Esophagus squamous epithelium (tissue), 5 donors: ENCODE measurements at regions not wholly inside any gene's neighbourhood (a gene's known extent, or its start where the extent isn't known, plus 50 kb on each side); places are given as distances from the start of the nearest gene placed in this dataset.

ENCODE experiments used
- DNase-seq: peaks from one replicate; lab custom pipeline; 2025; lab: John Stamatoyannopoulos, UW
- H3K27ac ChIP-seq, 4 donors: fragments of 200-600 bp; sonication (generic); one replicate each; pipeline ENCODE4 v1.5.1; 2016 to 2019; ENCODE audit warnings: mild to moderate bottlenecking in 1 of 4
- H3K27me3 ChIP-seq, 4 donors: fragments of 200-600 bp; sonication (generic); 1 replicate in 3 of 4; 2 replicates in 1 of 4; pipeline versions ENCODE4 v1.5.1 to v1.6.0; 2017 to 2021; ENCODE audit warnings: antibody characterized with exemption in 1 of 4
- H3K36me3 ChIP-seq, 3 donors: fragments of 200-600 bp; sonication (generic); one replicate each; pipeline ENCODE4 v1.5.1; 2016 to 2019
- H3K4me1 ChIP-seq, 3 donors: fragments of 200-600 bp; sonication (generic); one replicate each; pipeline ENCODE4 v1.5.1; 2017 to 2019
- H3K4me3 ChIP-seq, 4 donors: fragments of 200-600 bp; sonication (generic); 1 replicate in 3 of 4; 2 replicates in 1 of 4; pipeline ENCODE4 v1.5.1; 2016 to 2019; ENCODE audit warnings: mild to moderate bottlenecking in 2 of 4, moderate library complexity in 1 of 4
- H3K9me3 ChIP-seq, 3 donors: fragments of 200-600 bp; sonication (generic); one replicate each; pipeline ENCODE4 v1.5.1; 2016 to 2019
- POLR2A ChIP-seq, 4 donors: fragments of 450-650 bp; IDR thresholded peaks; one replicate each; pipeline ENCODE4 v1.6.1; 2017; ENCODE audit warnings: antibody characterized with exemption in 4 of 4, mild to moderate bottlenecking in 4 of 4, moderate library complexity in 3 of 4
- WGBS, 2 donors: methylation state at CpG; one replicate each; pipeline ENCODE4 v1.1.5; 2018; 5-methylcytosine and 5-hydroxymethylcytosine counted together
- intact Hi-C: fragments of 100-400 bp; cut with DNase I; formaldehyde crosslinking; loops from one replicate; pipeline ENCODE4 v1.15.0; 2022
- TF ChIP-seq, protein P1 (sequence below), 6 experiments: fragments of 450-650 bp in 4 of 6; fragments of 200-600 bp in 2 of 6; sonication (generic) in 2 of 6; IDR thresholded peaks; one replicate each; pipeline ENCODE4 v1.5.1; 2016 to 2019; ENCODE audit warnings: antibody characterized with exemption in 6 of 6, mild to moderate bottlenecking in 4 of 6, moderate library complexity in 4 of 6
- donor health status: DM: yes; HTN: yes; CAD: no.

GRCh38 chr13:22128441-22129408 is 457.9 kb downstream of the FGF9 start:
- TF ChIP-seq, protein P1, sequence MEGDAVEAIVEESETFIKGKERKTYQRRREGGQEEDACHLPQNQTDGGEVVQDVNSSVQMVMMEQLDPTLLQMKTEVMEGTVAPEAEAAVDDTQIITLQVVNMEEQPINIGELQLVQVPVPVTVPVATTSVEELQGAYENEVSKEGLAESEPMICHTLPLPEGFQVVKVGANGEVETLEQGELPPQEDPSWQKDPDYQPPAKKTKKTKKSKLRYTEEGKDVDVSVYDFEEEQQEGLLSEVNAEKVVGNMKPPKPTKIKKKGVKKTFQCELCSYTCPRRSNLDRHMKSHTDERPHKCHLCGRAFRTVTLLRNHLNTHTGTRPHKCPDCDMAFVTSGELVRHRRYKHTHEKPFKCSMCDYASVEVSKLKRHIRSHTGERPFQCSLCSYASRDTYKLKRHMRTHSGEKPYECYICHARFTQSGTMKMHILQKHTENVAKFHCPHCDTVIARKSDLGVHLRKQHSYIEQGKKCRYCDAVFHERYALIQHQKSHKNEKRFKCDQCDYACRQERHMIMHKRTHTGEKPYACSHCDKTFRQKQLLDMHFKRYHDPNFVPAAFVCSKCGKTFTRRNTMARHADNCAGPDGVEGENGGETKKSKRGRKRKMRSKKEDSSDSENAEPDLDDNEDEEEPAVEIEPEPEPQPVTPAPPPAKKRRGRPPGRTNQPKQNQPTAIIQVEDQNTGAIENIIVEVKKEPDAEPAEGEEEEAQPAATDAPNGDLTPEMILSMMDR (IDR thresholded peaks at IDR 0.05), result no peak
- no peak for TF ChIP-seq POLR2A (IDR thresholded peaks at IDR 0.05)
- no peak overlapping the region for H3K4me3 ChIP-seq
- H3K4me1 ChIP-seq, result peaks cover 0 to 3% (median 0%) of the 10 kb centered on the region in 3 donors
- intact Hi-C loops, result no loop called here
- no peaks in the 10 kb centered on the region for H3K36me3 ChIP-seq
- 77 to 79% methylated on average over 15 of the region's 15 CpGs for WGBS, 2 donors
- DNase-seq, result no peak
- H3K27me3 ChIP-seq, result no peaks in the 10 kb centered on the region
- peak overlapping the region in 1 of 4 donors; percentile 27 for H3K27ac ChIP-seq
- H3K9me3 ChIP-seq, result no peaks in the 10 kb centered on the region

GRCh38 chr13:22130254-22130653 is 459.4 kb downstream of the FGF9 start:
- H3K36me3 ChIP-seq, result no peaks in the 10 kb centered on the region
- no peak overlapping the region for H3K27ac ChIP-seq
- H3K27me3 ChIP-seq, result no peaks in the 10 kb centered on the region
- TF ChIP-seq, protein P1 (IDR thresholded peaks at IDR 0.05), result no peak
- no peak for TF ChIP-seq POLR2A (IDR thresholded peaks at IDR 0.05)
- H3K4me1 ChIP-seq, result peaks cover 0 to 3% (median 0%) of the 10 kb centered on the region in 3 donors
- no peak overlapping the region for H3K4me3 ChIP-seq
- no peak for DNase-seq
- WGBS, 2 donors, result 67 to 78% methylated on average over 1 of the region's 1 CpG
- intact Hi-C loops, result no loop called here
- H3K9me3 ChIP-seq, result no peaks in the 10 kb centered on the region

DNA sequence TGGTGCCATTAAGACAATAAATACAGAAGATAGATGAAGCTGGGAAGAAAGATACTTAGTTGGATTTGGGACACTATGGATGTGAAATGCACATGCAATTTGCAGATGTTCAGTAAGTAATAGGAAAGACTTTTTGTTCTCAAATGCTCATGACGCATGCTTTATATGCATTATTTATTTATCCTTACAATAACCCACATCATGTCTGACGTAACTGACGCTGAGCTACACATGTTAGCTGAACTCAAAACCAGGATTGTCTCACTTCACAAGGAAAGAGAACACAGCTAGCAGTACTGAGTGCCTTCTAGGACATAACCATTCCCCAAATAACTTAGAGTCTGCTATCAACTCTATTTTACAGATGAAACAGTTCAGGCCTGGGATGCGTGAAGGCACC is 463.4 kb downstream of the FGF9 start:
- Histone ChIP-seq H3K9me3 (no peaks in the 10 kb centered on the region), H3K27ac (no peak overlapping the region), H3K36me3 (no peaks in the 10 kb centered on the region), H3K4me1 (no peaks in the 10 kb centered on the region), H3K4me3 (no peak overlapping the region), H3K27me3 (no peaks in the 10 kb centered on the region)
- intact Hi-C loops, result no loop called here
- TF ChIP-seq, protein P1 (IDR thresholded peaks at IDR 0.05), result no peak
- no peak for TF ChIP-seq POLR2A (IDR thresholded peaks at IDR 0.05)
- 85 to 94% methylated on average over 4 of the region's 4 CpGs for WGBS, 2 donors
- no peak for DNase-seq

DNA sequence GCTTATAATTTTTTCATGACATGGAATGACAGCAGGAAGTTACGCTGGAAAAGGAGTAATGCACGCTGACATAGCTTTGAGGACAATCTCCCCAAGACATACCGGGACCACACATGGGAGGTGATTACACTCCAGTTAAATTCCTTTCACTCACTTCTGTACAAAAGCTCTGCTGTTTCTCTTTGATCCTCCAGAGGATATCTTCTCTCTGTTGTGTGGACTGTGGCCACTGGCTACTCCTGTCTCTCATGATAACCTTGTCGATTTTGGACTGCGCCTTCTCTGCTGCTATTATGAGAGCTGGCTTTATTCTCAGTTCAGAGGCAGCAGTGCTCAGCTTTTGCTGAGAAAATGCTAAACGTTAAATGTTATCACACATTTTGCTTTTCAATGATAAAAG is 464.6 kb downstream of the FGF9 start:
- no peak for DNase-seq
- 70 to 73% methylated on average over 5 to 6 of the region's 6 CpGs for WGBS, 2 donors
- intact Hi-C loops, result no loop called here
- Histone ChIP-seq H3K4me3 (no peak overlapping the region), H3K9me3 (no peaks in the 10 kb centered on the region), H3K36me3 (no peaks in the 10 kb centered on the region), H3K4me1 (no peaks in the 10 kb centered on the region), H3K27me3 (no peaks in the 10 kb centered on the region), H3K27ac (no peak overlapping the region)
- TF ChIP-seq POLR2A (IDR thresholded peaks at IDR 0.05), result no peak
- TF ChIP-seq, protein P1 (IDR thresholded peaks at IDR 0.05), result no peak

- Histone ChIP-seq H3K27me3 (no peaks in the 10 kb centered on the region), H3K4me1 (no peaks in the 10 kb centered on the region), H3K36me3 (no peaks in the 10 kb centered on the region), H3K9me3 (no peaks in the 10 kb centered on the region), H3K4me3 (no peak overlapping the region), H3K27ac (no peak overlapping the region)
- intact Hi-C loops, result no loop called here
- WGBS, 2 donors, result 79 to 85% methylated on average over 4 of the region's 4 CpGs
- DNase-seq, result no peak
- TF ChIP-seq POLR2A (IDR thresholded peaks at IDR 0.05), result no peak
- TF ChIP-seq, protein P1 (IDR thresholded peaks at IDR 0.05), result no peak
These were observed 466.6 kb downstream of the FGF9 start for GRCh38 chr13:22137361-22138050.
